Activated CD4-positive, alpha-beta T cell treated with anti-CD3 and anti-CD28 coated beads for 48 hours (primary cell): ENCODE measurements at regions not wholly inside any gene's neighbourhood (a gene's known extent, or its start where the extent isn't known, plus 50 kb on each side); places are given as distances from the start of the nearest gene placed in this dataset.
A peak's percentile ranks its signal among the peaks of the same experiment; 100 is the strongest.

Source experiments
- DNase-seq: peaks from one replicate; pipeline ENCODE4 v3.0.0-alpha.2; 2020

DNA sequence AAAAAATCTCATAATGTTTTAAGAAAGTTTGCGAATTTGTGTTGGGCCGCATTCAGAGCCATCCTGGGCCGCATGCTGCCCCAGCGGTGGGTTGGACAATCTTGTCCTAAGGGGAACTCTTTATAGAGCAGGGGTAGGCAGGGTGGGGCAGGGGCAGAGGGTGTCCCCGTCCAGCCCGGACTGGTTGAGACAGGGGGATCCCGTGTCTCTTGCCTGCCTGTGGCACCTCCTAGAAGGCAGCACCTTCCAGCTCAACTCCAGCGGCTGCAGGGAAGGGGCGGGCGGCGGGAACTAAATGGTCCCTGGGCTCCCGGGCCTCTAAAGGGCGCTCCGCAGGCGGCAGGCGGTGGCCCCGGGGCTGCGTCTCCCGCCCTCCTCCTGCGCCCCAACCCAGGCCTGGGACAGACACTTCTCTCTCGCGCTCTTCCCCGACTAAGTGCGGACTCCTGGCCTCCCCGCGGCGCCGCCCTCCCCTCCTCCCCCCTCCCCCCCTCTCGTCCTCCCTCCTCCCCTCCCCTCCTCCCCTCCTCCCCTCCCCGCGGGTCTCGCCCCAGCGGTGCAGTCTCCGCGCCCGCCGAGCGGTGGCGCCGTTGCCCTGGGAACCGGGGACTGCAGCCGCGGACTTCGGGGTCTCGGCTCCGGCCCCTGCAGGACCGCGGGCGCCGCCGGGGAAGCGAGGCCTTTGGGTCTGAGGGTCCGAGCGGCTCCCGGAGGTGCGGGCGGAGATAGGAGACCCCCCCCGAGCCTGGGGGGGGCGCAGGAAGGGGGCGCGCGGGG, 132.6 kb downstream of the MRPL36 start:
- DNase-seq: peak; percentile 65

DNA sequence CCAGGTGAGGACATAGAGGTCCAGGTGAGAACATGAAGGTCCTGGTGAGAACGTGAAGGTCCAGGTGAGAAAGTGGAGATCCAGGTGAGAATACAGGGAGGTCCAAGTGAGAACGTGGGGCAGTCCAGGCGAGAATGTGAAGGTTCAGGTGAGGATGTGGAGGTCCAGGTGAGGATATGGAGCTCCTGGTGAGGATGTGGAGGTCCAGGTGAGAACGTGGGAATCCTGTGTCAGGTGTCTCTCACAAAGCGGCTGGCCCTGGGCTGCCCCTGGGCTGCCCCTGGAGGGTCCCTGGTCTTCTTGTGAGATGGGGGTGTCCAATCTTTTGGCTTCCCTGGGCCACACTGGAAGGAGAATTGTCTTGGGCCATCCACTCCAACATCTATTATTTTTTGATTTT, 133.4 kb downstream of the MRPL36 start:
- no peak for DNase-seq

DNA sequence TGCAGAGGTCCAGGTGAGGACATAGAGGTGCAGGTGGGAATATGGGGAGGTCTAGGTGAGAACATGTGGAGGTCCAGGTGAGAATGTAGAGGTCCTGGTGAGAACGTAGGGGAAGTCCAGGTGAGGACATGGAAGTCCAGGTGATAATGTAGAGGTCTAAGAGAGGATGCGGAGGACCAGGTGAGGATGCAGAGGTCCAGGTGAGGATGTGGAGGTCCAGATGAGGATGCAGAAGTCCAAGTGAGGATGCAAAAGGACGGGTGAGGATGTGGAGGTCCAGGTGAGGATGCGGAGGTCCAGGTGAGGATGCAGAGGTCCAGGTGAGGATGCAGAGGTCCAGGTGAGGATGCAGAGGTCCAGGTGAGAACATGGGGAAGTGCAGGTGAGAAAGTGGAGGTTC, 133.8 kb downstream of the MRPL36 start:
- no peak for DNase-seq

DNA sequence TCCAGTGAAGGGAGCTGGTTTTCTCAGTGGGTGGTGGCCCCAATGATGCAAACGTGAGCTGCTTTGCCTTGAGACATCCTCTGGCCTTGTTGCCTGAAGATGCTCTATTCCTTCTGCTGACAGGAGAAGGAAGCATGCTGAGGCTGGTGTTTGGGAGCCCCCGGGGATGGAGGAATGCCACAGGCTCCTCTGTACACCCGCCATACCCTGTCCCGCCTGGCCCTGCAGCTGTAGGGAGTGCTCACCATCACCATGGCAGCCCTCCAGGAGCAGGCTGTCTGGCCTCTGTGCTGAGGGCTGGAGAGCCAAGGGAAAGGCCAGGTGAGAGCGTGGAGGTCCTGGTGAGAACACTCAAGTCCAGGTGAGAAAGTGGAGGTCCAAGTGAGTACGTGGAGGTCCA, 134.4 kb downstream of the MRPL36 start:
- DNase-seq: no peak

DNA sequence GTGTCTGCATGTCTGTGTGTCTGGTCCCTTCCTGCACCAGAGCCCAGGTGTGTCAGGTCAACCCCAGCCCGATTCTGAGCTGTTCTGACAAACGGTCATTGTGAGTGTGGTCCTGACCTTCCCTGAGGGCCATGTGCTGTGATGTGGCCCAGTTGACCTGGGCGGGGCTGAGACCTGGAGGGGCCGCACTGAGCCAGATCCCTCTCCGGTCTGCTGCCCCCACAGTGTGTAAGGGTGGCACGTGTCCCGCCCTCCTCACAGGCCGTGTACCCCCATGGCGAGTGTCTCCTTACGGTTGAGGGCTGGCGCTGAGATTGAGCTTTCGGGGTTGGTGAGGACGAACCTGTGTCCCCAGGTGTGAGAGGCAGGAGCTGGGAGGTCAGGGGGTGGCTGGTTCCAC, 136.5 kb downstream of the MRPL36 start:
- no peak for DNase-seq

DNA sequence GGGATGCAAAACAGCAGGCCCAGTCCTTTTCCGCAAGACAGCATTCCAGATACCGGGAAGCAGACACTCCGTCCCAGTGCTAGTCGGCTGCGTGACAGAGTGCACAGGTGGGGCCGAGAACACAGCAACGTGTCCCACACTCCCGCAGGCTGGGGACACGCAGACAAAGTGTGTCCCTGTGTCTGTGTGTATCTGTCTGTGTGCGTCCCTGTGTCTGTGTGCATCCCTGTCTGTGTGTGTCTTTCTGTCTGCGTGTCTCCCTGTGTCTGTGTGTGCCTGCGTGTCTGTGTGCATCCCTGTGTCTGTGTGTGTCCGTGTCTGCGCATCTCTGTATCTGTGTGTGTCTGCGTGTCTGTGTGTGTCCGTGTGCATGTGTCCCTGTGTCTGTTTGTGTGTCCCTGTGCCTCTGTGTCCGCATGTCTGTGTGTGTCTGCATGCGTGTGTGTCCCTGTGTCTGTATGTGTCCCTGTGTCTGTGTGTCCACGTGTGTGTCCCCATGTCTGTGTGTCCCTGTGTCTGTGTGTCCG, 137.0 kb downstream of the MRPL36 start:
- DNase-seq: no peak

DNA sequence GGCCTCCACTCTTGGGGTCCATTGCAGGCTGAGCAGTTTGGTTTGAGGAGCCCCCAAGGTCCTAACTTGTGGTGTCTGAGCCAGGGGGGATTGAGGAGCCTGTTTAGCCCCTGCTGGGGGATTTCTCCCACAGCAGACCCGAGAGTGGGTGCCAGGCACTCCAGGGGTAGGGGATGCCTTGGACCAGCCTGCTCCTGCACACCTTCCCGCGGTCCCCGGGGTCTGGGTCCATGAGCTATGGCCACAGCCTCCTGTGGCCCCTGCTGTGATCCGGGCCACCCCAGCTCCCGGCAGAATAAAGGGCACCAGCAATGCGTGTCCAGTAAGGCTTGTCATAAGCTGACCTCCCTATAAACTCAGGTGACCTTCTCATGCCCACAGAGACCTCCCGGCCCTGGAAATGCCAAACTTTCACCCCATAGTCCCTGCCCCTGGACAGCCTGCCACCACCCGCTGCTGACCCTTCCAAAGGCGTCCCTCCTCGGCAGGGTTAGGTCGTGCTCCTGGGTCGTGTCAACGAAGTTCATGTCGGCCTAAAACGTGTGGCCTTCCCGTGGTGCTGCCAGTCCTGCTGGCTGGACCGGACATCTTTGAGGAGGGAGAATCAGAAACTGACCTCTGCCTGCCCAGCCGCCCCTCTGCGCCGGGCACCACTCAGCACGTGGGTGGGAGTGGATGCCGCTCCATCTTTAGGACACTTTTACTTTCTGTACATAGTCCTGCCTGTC, 137.6 kb downstream of the MRPL36 start:
- DNase-seq: no peak

DNA sequence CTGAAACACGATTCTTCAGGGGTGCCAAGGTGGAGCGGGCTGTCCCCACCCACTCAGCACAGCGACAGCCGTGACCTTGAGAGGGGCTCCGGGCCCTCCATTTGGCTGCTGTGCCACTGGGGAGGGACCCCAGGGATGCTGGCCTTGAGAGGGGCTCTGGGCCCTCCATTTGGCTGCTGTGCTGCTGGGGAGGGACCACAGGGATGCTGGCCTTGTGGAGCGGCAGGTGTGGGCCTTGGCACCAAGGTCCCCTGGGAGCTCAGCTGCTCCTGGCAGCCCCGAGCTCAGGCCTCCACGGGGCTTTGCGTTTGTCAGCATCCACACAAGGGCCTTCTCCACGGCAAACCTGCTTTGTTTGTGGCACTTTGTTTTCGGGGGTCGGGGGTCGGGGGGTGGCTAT, 137.6 kb upstream of the LPCAT1 start:
- DNase-seq: no peak

DNA sequence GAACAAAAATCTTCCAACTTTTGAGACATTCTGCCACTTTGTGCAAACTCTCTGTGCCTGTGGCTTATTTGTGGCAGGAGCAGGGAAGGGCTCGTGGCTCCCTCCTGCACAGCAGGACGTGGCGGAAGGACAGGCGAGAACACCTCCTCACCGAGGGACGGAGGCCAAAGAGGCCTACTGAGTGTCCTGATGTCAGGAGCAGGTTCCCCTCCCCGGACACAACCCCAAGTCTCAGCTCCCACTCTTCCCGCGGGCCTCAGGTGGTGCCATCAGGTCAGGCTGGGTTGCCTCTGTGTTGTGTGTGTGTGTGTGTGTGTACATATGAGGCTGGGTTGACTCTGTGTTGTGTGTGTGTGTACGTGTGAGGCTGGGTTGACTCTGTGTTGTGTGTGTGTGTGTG, 136.8 kb upstream of the LPCAT1 start:
- no peak for DNase-seq

DNA sequence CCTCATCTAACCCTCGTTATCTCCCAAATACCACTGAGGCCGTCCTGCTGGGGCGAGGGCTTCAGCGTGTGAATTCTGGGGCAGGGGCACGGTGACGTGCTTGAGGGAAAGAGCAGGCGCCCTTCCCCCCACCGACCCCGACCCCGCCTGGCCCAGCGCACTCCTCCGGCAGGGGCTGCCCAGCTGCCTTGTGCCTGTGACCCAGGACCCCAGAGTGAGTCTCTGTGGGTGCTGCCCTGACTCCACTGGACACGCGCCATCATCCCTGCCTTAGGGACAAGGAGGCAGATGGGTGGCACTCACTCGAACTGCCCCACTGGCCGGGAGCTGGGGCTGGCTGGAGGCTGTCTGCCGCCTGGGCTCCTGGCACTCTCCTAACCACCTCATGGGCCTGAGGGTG, 136.2 kb upstream of the LPCAT1 start:
- DNase-seq: no peak

DNA sequence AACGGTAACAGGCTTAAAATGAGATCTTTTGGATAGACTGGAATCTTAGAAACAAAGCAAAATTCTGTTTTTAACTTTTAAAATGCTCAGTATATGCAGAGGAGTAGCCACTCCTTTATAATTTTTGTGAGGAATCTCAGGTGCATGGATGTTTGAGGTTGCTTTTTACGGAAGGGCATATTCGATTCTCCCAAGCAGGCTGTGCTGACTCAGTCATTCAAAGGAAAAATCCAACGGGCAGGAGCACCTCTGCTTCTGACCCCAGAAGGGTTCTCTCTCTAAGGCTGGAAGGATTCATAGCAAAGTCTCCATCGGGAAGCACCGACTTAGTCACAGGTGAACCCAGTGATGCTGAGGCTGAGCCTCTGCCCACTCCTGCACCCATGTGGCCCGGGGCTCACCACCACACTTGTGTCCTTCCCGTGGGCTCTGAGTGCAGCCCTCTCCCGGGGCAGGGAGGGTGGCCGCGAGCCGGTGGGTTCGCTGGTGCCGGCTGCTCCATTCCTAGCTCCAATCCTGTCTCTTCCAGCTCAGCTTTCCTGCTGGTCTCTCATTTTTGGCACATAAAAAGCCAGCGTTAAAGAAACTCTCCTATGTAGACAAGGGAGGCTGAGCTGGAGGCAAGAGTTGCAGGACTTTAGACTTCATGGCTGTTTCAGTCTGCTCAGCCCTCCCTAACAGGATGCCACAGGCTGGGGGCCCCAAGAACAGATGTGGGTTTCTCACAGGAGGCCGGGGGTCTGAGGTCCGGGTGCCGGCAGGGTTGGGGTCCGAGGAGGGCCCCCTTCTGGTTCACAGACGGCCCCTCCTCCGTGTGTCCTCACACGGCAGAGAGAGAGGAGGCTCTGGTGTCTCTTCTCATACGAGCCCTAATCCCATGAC, 135.6 kb upstream of the LPCAT1 start:
- DNase-seq: no peak

DNA sequence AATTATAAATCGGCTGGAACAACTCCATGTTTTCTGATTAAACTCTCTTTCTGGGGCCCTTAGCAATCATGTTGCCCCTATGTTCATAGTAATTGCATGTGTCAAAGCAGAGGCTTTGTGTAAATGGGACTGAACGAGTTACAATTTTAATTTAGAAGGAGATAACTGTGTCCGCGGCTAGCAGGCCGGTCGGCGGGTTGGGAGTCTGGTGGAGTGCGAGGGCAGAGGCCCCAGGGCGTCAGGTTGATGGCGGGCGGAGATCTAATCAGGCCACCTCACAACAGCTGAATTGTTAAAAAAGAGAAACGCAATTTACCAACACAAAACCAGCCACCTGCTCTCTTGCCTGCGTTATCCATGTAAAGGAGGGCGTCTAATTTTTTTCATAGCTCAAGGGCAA, 134.9 kb upstream of the LPCAT1 start:
- DNase-seq: no peak

DNA sequence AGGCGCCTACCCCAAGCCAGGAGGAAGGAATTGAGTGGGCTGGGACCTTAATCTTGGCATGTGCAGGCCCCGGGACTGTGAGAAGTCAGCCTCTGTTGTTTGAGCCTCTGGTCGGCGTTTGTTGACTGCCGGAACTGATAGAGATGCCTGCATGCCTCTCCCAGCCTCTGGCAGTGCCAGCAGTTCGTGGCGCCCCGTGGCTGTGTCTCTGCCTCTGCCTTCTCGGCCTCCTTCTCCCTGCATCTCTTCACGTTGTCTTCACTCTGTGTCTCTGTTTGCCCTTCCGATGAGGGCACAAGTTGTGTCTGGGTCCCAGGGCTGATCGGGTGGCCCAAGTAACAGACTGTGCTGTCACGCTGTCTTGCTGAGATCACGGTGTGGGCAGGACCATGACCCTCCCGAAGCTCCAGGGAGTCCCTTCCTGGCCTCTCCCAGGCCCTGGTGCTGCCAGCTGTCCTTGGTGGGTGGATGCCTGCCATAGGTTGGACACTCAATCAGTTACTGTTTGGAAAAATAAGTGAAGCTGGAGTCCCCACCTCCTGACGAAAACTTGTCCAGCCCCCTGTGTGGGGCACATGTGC, 133.5 kb upstream of the LPCAT1 start:
- no peak for DNase-seq

DNA sequence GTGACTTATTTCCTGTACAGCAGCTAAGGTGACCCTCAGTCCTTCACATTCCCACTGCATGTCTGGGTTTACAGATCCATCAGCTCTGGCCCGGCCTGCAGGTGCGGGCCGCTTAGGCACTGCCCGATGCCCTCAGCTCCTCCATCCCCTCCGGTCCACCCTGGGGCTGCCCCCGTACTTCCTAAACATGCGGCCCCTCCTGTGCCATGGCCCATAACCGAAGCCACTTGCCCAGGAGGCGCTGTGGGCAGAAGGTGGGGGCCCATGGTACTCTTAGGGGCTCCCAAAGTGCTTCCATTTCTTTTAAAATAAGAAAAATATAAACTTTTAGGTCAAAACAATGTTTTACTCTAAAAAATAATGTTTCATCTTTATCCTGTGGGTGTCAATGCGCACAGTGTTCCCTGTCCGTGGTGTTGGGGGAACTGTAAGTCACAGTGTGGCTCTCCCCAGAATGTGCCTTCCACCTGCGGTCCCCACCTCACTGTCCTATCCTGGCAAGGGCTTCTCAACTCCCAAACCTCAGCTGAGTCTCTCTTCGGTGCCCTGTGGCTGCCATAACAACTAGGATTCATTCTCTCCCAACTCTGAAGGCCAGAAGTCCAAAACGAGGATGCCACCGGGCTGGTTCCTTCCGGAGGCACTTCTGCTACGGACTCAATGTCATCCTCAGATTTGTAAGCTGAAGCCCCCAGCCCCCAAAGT, 132.7 kb upstream of the LPCAT1 start:
- DNase-seq: no peak

DNA sequence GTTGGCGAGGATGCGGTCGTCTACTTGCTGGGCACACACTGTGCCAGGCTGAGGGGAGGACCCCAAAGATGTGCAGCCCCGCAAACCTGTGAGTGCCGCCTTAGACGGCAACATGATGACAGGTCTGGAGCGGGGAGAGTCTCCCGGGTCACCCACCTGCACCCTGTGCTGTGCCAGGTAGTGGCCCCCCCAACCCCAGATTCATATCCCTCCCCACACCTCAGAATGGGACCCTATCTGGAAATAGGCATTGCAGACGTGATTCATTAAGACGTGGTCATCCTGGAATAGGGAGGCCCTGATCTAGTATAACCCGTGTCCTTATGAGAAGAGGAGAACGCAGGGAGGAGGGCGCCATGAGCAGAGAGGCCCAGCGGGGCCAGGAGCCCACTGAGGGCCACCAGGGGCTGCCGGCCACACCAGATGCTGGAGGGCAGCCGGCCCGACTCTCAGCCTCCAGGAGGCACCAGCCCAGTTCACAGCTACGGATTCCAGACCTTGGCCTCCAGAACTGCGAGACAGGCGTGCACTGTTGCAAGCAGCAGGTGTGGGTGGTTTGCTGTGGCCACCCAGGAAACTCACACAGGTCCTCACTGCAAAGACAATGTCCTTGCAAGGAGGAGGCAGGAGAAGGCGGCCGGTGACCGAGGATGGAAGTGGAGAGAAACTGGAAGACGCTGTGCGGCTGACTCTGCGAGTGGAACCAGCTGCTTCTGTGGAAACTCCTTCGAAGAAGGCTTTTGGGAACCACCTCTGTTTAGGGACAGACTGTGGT, 131.9 kb upstream of the LPCAT1 start:
- DNase-seq: no peak

DNA sequence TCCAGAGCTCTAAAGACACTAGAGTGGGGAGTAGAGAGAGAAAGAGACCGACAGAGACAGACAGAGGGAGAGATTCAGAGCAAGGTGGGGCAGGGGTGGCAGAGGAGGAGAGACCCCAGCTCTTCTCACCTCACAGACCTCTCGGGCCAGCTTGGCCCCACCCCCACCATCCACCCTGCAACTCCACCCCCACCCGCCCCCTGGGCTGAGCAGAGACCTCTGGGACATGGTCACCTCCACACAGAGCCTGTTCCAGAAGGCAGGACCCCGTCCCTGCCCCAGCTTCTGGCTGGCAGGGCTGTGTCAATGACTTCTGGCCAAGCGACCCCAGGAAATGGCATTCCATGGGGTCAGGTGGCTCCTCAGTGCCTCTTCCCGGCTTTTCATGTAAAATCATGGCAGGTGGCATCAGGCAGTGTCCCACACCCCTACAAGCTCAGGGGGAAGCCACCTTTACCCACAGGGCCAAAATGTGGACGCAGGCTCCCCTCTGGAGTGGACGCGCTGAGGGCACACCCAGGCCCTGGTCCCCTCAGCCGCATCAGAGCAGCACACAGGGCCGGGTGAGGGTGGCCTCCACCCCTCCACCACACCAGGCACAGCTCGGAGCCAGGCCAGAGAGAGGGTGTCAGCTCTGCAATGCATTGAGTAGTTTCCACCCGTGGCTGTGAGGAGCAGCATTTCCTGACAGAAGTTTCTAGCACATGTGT, 131.2 kb upstream of the LPCAT1 start:
- DNase-seq: no peak

DNA sequence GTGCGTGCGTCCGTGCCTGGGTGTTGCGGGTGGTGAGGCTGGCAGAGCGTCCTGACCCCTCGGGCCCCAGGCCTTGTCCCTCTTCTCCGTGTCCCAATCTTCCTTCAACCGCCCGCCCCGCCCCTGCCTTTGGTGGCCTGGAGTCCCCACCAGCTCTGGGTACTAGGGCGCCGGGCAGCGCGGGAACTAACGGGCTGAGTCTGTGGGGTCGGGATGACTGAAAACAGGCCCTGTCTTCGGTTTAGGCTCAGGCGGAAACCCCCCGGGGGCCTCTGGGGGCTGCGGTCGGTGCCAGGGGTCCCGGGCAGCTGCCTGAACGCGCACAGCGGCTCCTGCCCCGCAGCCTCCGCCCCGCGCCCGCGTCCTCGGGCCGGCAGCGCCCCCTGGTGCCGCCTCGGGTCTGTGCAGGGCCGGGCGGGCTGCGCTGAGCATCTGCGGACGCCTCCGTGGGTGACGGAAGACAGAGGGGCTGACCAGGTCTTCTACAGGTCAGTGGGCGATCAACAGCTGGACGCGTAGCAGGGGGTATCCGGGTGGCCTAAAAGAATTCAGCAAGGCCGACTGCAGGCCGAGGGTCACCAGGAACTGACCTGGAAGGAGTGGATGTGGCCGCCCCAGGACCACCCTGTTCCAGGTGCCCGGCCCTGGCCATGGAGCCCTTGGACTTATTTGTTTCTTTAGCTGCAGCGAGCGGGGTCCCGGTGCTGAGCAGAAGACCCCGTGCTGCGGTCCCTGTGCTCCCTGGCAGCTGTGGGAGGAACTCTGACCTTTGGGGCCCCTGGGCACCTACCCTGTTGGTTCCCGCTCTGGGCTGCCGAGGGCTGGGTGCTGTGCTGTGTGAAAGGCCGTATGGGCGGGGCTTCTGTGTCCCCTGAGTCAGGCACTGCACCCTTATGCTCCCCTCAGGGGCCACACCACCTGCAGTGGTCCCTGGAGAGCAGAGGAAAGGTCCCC, 130.2 kb upstream of the LPCAT1 start:
- peak; percentile 58 for DNase-seq

DNA sequence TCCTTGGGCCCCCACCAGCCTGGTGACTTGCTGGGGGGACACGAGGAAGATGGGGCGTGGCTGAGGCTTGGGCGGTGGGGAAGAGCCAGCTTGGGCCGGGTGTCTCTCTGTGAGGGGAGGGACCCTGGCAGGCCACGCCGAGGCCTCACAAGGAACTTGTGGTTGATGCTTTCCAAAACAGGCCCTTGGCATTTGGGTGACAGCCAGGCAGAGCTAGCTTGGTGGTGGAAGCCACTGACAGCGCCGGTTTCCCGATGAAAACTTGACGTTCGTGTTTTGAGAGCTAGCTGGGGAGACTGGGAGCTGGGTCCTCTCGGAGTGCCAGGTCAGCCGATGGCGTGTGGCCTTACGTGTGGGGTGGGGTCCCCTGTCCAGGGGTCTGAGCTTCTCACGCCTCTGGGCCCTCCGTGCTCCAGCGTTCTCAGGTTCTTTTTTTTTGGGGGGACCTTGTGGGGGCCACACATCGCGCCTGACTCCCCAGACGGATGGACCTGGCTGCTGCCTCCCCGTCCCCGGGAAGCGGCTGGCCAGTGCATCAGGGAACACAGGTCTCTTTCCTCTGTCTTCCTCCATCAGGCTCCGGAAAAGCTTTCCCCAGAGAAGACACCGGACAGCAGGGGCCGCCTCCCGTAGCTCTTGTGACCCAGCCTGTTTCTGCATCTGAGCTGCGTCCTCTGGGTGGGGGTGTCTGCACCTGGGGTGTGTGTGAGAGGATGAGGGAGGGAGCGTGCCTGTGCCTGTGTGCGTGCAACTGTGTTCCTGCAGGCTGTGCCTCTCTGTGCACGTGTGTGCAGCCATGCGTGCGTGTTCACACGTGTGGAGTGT, 129.3 kb upstream of the LPCAT1 start:
- no peak for DNase-seq
